Spleen (tissue), 7 donors: ENCODE measurements at regions not wholly inside any gene's neighbourhood (a gene's known extent, or its start where the extent isn't known, plus 50 kb on each side); places are given as distances from the start of the nearest gene placed in this dataset.

Source experiments
- CTCF ChIP-seq, 11 experiments: fragments of 200-600 bp in 7 of 11; fragments of 450-650 bp in 4 of 11; sonication (generic) in 4 of 11; IDR thresholded peaks in 8 of 11; conservative IDR thresholded peaks in 3 of 11; 1 replicate in 7 of 11; 2 replicates in 4 of 11; pipeline versions ENCODE4 v1.4.0 to v1.8.0; 2016 to 2021; ENCODE audit warnings: antibody characterized with exemption in 11 of 11, inconsistent platforms in 4 of 11, mild to moderate bottlenecking in 1 of 11
- POLR2A ChIP-seq, 3 donors: fragments of 450-650 bp; IDR thresholded peaks; one replicate each; pipeline ENCODE4 v1.5.1; 2017; ENCODE audit warnings: antibody characterized with exemption in 3 of 3, mild to moderate bottlenecking in 1 of 3
- POLR2AphosphoS5 ChIP-seq, 3 donors: sonication (generic); formaldehyde crosslinking; IDR thresholded peaks; one replicate each; pipeline ENCODE4 v1.5.1; 2017; ENCODE audit warnings: antibody characterized with exemption in 3 of 3
- donor health status: DM: no; HTN: no; CAD: no; lungs with moderate emphysema.
- donor health status: DM: no; HTN: no; CAD: no.
- donor health status: DM: no; HTN: no; CAD: no.

DNA sequence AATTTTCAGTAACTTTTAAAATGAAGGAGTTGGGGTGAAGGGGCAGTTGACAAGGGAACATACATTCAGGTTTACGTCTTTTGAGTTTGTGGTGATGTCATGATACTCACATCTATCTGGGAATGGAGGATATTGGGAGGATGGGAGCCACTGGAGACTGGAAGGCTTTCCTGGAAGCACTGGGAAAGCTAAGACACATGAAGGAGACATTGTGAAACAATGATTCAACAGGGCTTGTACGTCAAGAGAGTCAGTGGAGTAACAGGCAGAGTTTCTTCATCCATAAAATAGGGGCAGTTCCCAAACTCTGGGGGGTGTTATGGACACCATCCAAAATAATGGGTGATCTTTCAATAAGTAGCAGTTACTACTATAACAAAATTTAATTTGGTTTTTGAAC is 572.8 kb downstream of the CCDC171 start:
- TF ChIP-seq POLR2A (IDR thresholded peaks at IDR 0.05) (no peak), CTCF (IDR thresholded peaks at IDR 0.05 in 8 of 11, conservative IDR thresholded peaks at IDR 0.05 in 3 of 11) (no peak), POLR2AphosphoS5 (IDR thresholded peaks at IDR 0.05) (no peak)
